Keratinocyte (primary cell): ENCODE measurements at regions not wholly inside any gene's neighbourhood (a gene's known extent, or its start where the extent isn't known, plus 50 kb on each side); places are given as distances from the start of the nearest gene placed in this dataset.

Source experiments
- DNase-seq: peaks from one replicate; pipeline ENCODE4 v3.0.0-alpha.2; 2011; ENCODE audit warnings: low read depth, missing footprints, low spot score
- FAIRE-seq: peaks from 2 replicates; lab custom pipeline; 2011; peaks lifted over from hg19 to GRCh38; lab: Jason Lieb, UNC
- H2AFZ ChIP-seq: 2 replicates; pipeline ENCODE4 v1.6.0; 2012; ENCODE audit warnings: low read length, control low read depth, inconsistent platforms; ENCODE audit not compliant: control insufficient read depth
- H3K27ac ChIP-seq: 2 replicates; pipeline ENCODE4 v1.5.1; 2011; ENCODE audit warnings: low read length; ENCODE audit not compliant: control insufficient read depth, insufficient read depth
- H3K27me3 ChIP-seq: 3 replicates; pipeline ENCODE4 v1.6.0; 2011; ENCODE audit warnings: low read length; ENCODE audit not compliant: control insufficient read depth, insufficient read depth; ENCODE audit errors: extremely low read depth
- H3K36me3 ChIP-seq, 2 experiments: 2 replicates in 1 of 2; 3 replicates in 1 of 2; pipeline ENCODE4 v1.5.1; 2011; ENCODE audit warnings: low read length in 2 of 2, mild to moderate bottlenecking in 1 of 2; ENCODE audit not compliant: control insufficient read depth in 2 of 2, insufficient read depth in 2 of 2; ENCODE audit errors: extremely low read depth in 1 of 2
- H3K4me1 ChIP-seq: 3 replicates; pipeline ENCODE4 v1.5.1; 2011; ENCODE audit warnings: low read length; ENCODE audit not compliant: control insufficient read depth, insufficient read depth; ENCODE audit errors: extremely low read depth
- H3K4me2 ChIP-seq: 3 replicates; pipeline ENCODE4 v1.6.0; 2011; ENCODE audit warnings: low read depth, low read length; ENCODE audit not compliant: control insufficient read depth, insufficient read depth; ENCODE audit errors: extremely low read depth
- H3K4me3 ChIP-seq, 3 experiments: fragments of 200-600 bp in 1 of 3; sonication (generic) in 1 of 3; 2 replicates in 2 of 3; 3 replicates in 1 of 3; pipeline ENCODE4 v1.5.1; 2011 to 2016; ENCODE audit warnings: low read length in 3 of 3, mild to moderate bottlenecking in 3 of 3, control low read depth in 2 of 3, inconsistent platforms in 1 of 3, low read depth in 1 of 3, mixed read lengths in 1 of 3, mixed run types in 1 of 3, moderate library complexity in 1 of 3; ENCODE audit not compliant: control insufficient read depth in 2 of 3, insufficient read depth in 2 of 3; ENCODE audit errors: extremely low read depth in 1 of 3
- H3K79me2 ChIP-seq: 2 replicates; pipeline ENCODE4 v1.6.0; 2012; ENCODE audit warnings: low read length; ENCODE audit not compliant: control insufficient read depth, insufficient read depth
- H3K9ac ChIP-seq: 3 replicates; pipeline ENCODE4 v1.6.0; 2011; ENCODE audit warnings: low read length; ENCODE audit not compliant: control insufficient read depth, insufficient read depth; ENCODE audit errors: extremely low read depth
- H3K9me1 ChIP-seq: 3 replicates; pipeline ENCODE4 v1.6.0; 2011; ENCODE audit warnings: low read length; ENCODE audit not compliant: control insufficient read depth, insufficient read depth; ENCODE audit errors: extremely low read depth
- H3K9me3 ChIP-seq: 2 replicates; pipeline ENCODE4 v1.5.1; 2012; ENCODE audit warnings: low read depth, low read length; ENCODE audit not compliant: control insufficient read depth
- H4K20me1 ChIP-seq: 3 replicates; pipeline ENCODE4 v1.6.0; 2011; ENCODE audit warnings: low read length; ENCODE audit not compliant: control insufficient read depth, insufficient read depth; ENCODE audit errors: extremely low read depth
- EZH2 ChIP-seq: IDR thresholded peaks from one replicate; pipeline ENCODE4 v1.6.1; 2012; ENCODE audit warnings: inconsistent platforms, mild to moderate bottlenecking, low read length, moderate library complexity
- dilution Hi-C: fragments of 300-500 bp; cut with MboI; formaldehyde crosslinking; loops from one replicate; pipeline ENCODE4 v1.7.0; 2020; ENCODE audit warnings: low sequenced_read_pairs; ENCODE audit not compliant: extremely low pct_ligation_motif_present
- TF ChIP-seq, protein P1 (sequence below), 3 experiments: IDR thresholded peaks in 1 of 3; conservative IDR thresholded peaks in 1 of 3; optimal IDR thresholded peaks in 1 of 3; 2 replicates in 2 of 3; 3 replicates in 1 of 3; pipeline versions ENCODE3 to v1.5.1; 2011; ENCODE audit warnings: low read length in 3 of 3, mild to moderate bottlenecking in 3 of 3, moderate library complexity in 2 of 3, control low read depth in 1 of 3, inconsistent platforms in 1 of 3; ENCODE audit not compliant: insufficient read depth in 2 of 3; ENCODE audit errors: extremely low read depth in 1 of 3

DNA sequence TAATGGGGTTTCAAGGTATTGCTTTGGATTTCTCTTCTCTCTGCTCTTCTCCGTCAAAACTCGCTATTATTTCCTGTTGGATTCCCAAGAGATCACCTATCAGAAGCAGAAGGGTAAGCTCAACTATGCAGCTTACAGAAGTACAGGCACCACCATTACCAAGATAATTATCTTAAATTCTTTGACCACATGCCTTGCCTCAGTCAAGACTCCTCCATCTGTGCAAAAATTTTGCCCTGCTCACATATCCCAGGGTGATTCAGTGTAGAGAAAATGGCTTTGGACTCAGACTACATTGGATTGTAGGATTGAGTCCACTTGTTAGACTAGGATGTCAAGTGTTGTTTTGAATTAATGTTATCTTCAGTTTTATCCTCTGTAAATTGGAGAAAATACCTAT, 698.7 kb downstream of the TDRD15 start:
- Histone ChIP-seq H2AFZ (no peak overlapping the region), H3K27me3 (no peaks in the 10 kb centered on the region), H3K9me3 (no peaks in the 10 kb centered on the region), H3K9me1 (no peaks in the 10 kb centered on the region), H3K36me3 (no peaks in the 10 kb centered on the region), H4K20me1 (no peaks in the 10 kb centered on the region), H3K4me3 (no peak overlapping the region), H3K4me2 (no peak overlapping the region), H3K4me1 (no peaks in the 10 kb centered on the region), H3K27ac (no peak overlapping the region), H3K79me2 (no peaks in the 10 kb centered on the region), H3K9ac (no peak overlapping the region)
- dilution Hi-C loops: no loop called here
- FAIRE-seq (no peak), DNase-seq (no peak)
- TF ChIP-seq EZH2: no peak
- TF ChIP-seq, protein P1, sequence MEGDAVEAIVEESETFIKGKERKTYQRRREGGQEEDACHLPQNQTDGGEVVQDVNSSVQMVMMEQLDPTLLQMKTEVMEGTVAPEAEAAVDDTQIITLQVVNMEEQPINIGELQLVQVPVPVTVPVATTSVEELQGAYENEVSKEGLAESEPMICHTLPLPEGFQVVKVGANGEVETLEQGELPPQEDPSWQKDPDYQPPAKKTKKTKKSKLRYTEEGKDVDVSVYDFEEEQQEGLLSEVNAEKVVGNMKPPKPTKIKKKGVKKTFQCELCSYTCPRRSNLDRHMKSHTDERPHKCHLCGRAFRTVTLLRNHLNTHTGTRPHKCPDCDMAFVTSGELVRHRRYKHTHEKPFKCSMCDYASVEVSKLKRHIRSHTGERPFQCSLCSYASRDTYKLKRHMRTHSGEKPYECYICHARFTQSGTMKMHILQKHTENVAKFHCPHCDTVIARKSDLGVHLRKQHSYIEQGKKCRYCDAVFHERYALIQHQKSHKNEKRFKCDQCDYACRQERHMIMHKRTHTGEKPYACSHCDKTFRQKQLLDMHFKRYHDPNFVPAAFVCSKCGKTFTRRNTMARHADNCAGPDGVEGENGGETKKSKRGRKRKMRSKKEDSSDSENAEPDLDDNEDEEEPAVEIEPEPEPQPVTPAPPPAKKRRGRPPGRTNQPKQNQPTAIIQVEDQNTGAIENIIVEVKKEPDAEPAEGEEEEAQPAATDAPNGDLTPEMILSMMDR (optimal IDR thresholded peaks at IDR 0.05 in 1 of 3, IDR thresholded peaks at IDR 0.05 in 1 of 3, conservative IDR thresholded peaks at IDR 0.05 in 1 of 3; ENCODE audit: extremely low read depth in 1 of 3, insufficient read depth in 2 of 3, low read length in 3 of 3): no peak

DNA sequence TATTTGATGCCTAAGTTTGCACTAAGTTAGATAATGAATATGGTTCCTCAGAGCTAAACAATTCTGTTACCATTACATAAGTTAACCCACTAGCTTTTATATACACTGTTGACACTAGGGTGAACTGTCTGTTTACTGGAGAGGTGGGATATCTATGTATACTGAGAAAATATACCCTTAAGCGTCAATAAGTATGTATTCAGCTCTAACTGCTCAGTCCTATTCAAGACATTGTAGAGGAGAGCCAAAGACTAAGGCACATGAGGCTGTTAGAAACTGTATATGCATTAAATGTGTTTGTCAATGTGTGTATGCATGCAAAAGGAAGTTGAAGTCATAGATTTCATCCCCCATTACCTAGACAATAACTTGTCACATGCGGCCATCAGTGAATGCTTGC, 710.0 kb downstream of the TDRD15 start:
- H3K79me2 ChIP-seq: no peaks in the 10 kb centered on the region
- no peak overlapping the region for H3K27ac ChIP-seq
- TF ChIP-seq EZH2: no peak
- TF ChIP-seq, protein P1 (optimal IDR thresholded peaks at IDR 0.05 in 1 of 3, IDR thresholded peaks at IDR 0.05 in 1 of 3, conservative IDR thresholded peaks at IDR 0.05 in 1 of 3; ENCODE audit: extremely low read depth in 1 of 3, insufficient read depth in 2 of 3, low read length in 3 of 3): no peak
- no peaks in the 10 kb centered on the region for H3K27me3 ChIP-seq
- no peaks in the 10 kb centered on the region for H3K9me1 ChIP-seq
- no peak overlapping the region for H3K4me2 ChIP-seq
- H2AFZ ChIP-seq: no peak overlapping the region
- DNase-seq: no peak
- H3K36me3 ChIP-seq: no peaks in the 10 kb centered on the region
- H4K20me1 ChIP-seq: no peaks in the 10 kb centered on the region
- dilution Hi-C loops: no loop called here
- H3K4me3 ChIP-seq: no peak overlapping the region
- no peak for FAIRE-seq
- H3K4me1 ChIP-seq: no peaks in the 10 kb centered on the region
- H3K9ac ChIP-seq: no peak overlapping the region
- H3K9me3 ChIP-seq: no peaks in the 10 kb centered on the region
